ENCODE measurements at regions not wholly inside any gene's neighbourhood (a gene's known extent, or its start where the extent isn't known, plus 50 kb on each side); places are given as distances from the start of the nearest gene placed in this dataset.

DNA sequence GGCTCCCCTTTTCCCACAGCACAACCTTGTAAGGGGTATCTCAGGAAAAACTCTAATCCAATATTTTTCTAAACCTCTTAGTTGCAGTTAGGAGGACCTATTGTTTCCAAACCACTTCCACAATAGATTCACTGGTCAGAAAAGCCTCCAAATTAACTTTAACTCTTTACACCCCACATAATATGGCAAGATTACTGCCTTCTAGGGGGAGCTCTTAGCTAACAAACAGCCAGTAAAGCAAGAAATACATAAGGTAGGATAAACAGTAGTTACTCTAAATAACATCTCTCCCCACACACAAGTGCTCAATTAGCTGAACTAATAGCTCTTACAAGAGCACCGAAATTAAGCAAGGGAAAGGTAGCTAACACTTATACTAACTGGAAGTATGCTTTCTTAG lies 192.1 kb upstream of the KIF2B start:
- no peak for TF ChIP-seq EZH2 (IDR thresholded peaks at IDR 0.05; ENCODE audit: low read length)
- no peaks in the 10 kb centered on the region for H4K20me1 ChIP-seq (ENCODE audit: control insufficient read depth, extremely low read depth, insufficient read depth, low read length)
- H3K9ac ChIP-seq (ENCODE audit: control insufficient read depth, extremely low read depth, insufficient read depth, low read length): no peak overlapping the region
- no peak overlapping the region for H2AFZ ChIP-seq (ENCODE audit: control insufficient read depth, low read length)
- H3K36me3 ChIP-seq (ENCODE audit: control insufficient read depth in 2 of 2, extremely low read depth in 1 of 2, insufficient read depth in 2 of 2, low read length in 2 of 2): no peaks in the 10 kb centered on the region
- dilution Hi-C loops (cut with MboI; ENCODE audit: extremely low pct_ligation_motif_present, low sequenced_read_pairs): no loop called here
- H3K4me3 ChIP-seq (ENCODE audit: control insufficient read depth in 2 of 3, extremely low read depth in 1 of 3, insufficient read depth in 2 of 3, low read depth in 1 of 3, low read length in 3 of 3): no peak overlapping the region
- no peak overlapping the region for H3K27ac ChIP-seq (ENCODE audit: control insufficient read depth, insufficient read depth, low read length)
- H3K9me1 ChIP-seq (ENCODE audit: control insufficient read depth, extremely low read depth, insufficient read depth, low read length): no peaks in the 10 kb centered on the region
- no peaks in the 10 kb centered on the region for H3K27me3 ChIP-seq (ENCODE audit: control insufficient read depth, extremely low read depth, insufficient read depth, low read length)
- H3K4me1 ChIP-seq (ENCODE audit: control insufficient read depth, extremely low read depth, insufficient read depth, low read length): peaks cover 37% of the 10 kb centered on the region
- H3K4me2 ChIP-seq (ENCODE audit: control insufficient read depth, extremely low read depth, insufficient read depth, low read depth, low read length): no peak overlapping the region
- H3K9me3 ChIP-seq (ENCODE audit: control insufficient read depth, low read depth, low read length): no peaks in the 10 kb centered on the region
- no peak for FAIRE-seq
- no peaks in the 10 kb centered on the region for H3K79me2 ChIP-seq (ENCODE audit: control insufficient read depth, insufficient read depth, low read length)
- no peak for DNase-seq (ENCODE audit: low read depth, low spot score)

DNA sequence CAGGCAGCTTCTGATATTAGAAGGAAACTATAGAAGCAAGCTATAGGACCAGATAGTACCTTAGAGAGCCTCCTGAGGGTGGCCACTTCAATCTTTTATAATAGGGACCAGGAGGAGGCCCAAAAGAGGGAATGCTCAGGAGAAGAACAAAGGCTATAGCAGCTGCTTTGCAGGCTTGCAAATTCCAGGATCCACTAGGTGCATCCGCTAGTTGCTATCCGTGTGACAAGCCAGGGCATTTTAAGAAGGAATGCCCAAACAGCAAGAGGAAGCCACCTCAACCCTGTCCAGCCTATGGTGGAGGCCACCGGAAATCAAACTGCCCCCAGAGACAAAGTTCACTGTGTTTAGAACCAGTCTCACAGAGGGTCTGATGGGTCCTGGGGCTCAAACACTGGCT lies 192.6 kb upstream of the KIF2B start:
- no peak overlapping the region for H3K9ac ChIP-seq (ENCODE audit: control insufficient read depth, extremely low read depth, insufficient read depth, low read length)
- DNase-seq (ENCODE audit: low read depth, low spot score): no peak
- no peaks in the 10 kb centered on the region for H3K27me3 ChIP-seq (ENCODE audit: control insufficient read depth, extremely low read depth, insufficient read depth, low read length)
- dilution Hi-C loops (cut with MboI; ENCODE audit: extremely low pct_ligation_motif_present, low sequenced_read_pairs): no loop called here
- H3K4me3 ChIP-seq (ENCODE audit: control insufficient read depth in 2 of 3, extremely low read depth in 1 of 3, insufficient read depth in 2 of 3, low read depth in 1 of 3, low read length in 3 of 3): no peak overlapping the region
- H4K20me1 ChIP-seq (ENCODE audit: control insufficient read depth, extremely low read depth, insufficient read depth, low read length): no peaks in the 10 kb centered on the region
- no peaks in the 10 kb centered on the region for H3K9me3 ChIP-seq (ENCODE audit: control insufficient read depth, low read depth, low read length)
- H3K79me2 ChIP-seq (ENCODE audit: control insufficient read depth, insufficient read depth, low read length): no peaks in the 10 kb centered on the region
- no peak overlapping the region for H3K27ac ChIP-seq (ENCODE audit: control insufficient read depth, insufficient read depth, low read length)
- H3K4me1 ChIP-seq (ENCODE audit: control insufficient read depth, extremely low read depth, insufficient read depth, low read length): peaks cover 37% of the 10 kb centered on the region
- H3K9me1 ChIP-seq (ENCODE audit: control insufficient read depth, extremely low read depth, insufficient read depth, low read length): no peaks in the 10 kb centered on the region
- H2AFZ ChIP-seq (ENCODE audit: control insufficient read depth, low read length): no peak overlapping the region
- FAIRE-seq: no peak
- no peaks in the 10 kb centered on the region for H3K36me3 ChIP-seq (ENCODE audit: control insufficient read depth in 2 of 2, extremely low read depth in 1 of 2, insufficient read depth in 2 of 2, low read length in 2 of 2)
- TF ChIP-seq EZH2 (IDR thresholded peaks at IDR 0.05; ENCODE audit: low read length): no peak
- H3K4me2 ChIP-seq (ENCODE audit: control insufficient read depth, extremely low read depth, insufficient read depth, low read depth, low read length): no peak overlapping the region

DNA sequence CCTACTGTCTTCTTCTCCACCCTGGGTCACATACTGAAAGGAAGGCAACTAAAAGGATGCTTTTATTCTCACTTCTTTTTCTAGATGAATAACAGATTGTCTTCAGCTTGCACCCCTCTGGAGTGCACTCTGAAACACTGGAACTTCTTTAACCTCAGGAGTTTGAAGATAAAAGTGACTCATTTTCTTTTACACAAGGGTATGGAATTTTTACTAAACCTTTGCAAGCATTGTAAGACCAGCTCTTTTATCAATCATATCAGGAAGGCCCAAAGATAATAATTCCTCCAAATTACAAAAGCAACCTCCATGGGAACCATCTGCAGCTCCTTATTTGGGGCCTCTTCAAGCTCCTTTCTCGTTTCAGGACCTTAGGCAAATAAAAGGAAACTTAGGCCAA lies 193.5 kb upstream of the KIF2B start:
- H3K9me3 ChIP-seq (ENCODE audit: control insufficient read depth, low read depth, low read length): no peaks in the 10 kb centered on the region
- H3K9me1 ChIP-seq (ENCODE audit: control insufficient read depth, extremely low read depth, insufficient read depth, low read length): no peaks in the 10 kb centered on the region
- no peak for FAIRE-seq
- no peaks in the 10 kb centered on the region for H3K27me3 ChIP-seq (ENCODE audit: control insufficient read depth, extremely low read depth, insufficient read depth, low read length)
- H3K79me2 ChIP-seq (ENCODE audit: control insufficient read depth, insufficient read depth, low read length): no peaks in the 10 kb centered on the region
- no peak overlapping the region for H3K9ac ChIP-seq (ENCODE audit: control insufficient read depth, extremely low read depth, insufficient read depth, low read length)
- TF ChIP-seq EZH2 (IDR thresholded peaks at IDR 0.05; ENCODE audit: low read length): no peak
- TF ChIP-seq, protein P1, sequence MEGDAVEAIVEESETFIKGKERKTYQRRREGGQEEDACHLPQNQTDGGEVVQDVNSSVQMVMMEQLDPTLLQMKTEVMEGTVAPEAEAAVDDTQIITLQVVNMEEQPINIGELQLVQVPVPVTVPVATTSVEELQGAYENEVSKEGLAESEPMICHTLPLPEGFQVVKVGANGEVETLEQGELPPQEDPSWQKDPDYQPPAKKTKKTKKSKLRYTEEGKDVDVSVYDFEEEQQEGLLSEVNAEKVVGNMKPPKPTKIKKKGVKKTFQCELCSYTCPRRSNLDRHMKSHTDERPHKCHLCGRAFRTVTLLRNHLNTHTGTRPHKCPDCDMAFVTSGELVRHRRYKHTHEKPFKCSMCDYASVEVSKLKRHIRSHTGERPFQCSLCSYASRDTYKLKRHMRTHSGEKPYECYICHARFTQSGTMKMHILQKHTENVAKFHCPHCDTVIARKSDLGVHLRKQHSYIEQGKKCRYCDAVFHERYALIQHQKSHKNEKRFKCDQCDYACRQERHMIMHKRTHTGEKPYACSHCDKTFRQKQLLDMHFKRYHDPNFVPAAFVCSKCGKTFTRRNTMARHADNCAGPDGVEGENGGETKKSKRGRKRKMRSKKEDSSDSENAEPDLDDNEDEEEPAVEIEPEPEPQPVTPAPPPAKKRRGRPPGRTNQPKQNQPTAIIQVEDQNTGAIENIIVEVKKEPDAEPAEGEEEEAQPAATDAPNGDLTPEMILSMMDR (optimal IDR thresholded peaks at IDR 0.05 in 1 of 3, IDR thresholded peaks at IDR 0.05 in 1 of 3, conservative IDR thresholded peaks at IDR 0.05 in 1 of 3; ENCODE audit: extremely low read depth in 1 of 3, insufficient read depth in 2 of 3, low read length in 3 of 3): no peak
- no peaks in the 10 kb centered on the region for H3K36me3 ChIP-seq (ENCODE audit: control insufficient read depth in 2 of 2, extremely low read depth in 1 of 2, insufficient read depth in 2 of 2, low read length in 2 of 2)
- H3K4me1 ChIP-seq (ENCODE audit: control insufficient read depth, extremely low read depth, insufficient read depth, low read length): peaks cover 37% of the 10 kb centered on the region
- no peaks in the 10 kb centered on the region for H4K20me1 ChIP-seq (ENCODE audit: control insufficient read depth, extremely low read depth, insufficient read depth, low read length)
- DNase-seq (ENCODE audit: low read depth, low spot score): no peak
- no peak overlapping the region for H3K4me2 ChIP-seq (ENCODE audit: control insufficient read depth, extremely low read depth, insufficient read depth, low read depth, low read length)
- no peak overlapping the region for H2AFZ ChIP-seq (ENCODE audit: control insufficient read depth, low read length)
- H3K4me3 ChIP-seq (ENCODE audit: control insufficient read depth in 2 of 3, extremely low read depth in 1 of 3, insufficient read depth in 2 of 3, low read depth in 1 of 3, low read length in 3 of 3): no peak overlapping the region
- no peak overlapping the region for H3K27ac ChIP-seq (ENCODE audit: control insufficient read depth, insufficient read depth, low read length)
- dilution Hi-C loops (cut with MboI; ENCODE audit: extremely low pct_ligation_motif_present, low sequenced_read_pairs): no loop called here
